NCI-H2196 treated with DMSO at 0.1 percent for 48 hours (cell line): ENCODE measurements at regions not wholly inside any gene's neighbourhood (a gene's known extent, or its start where the extent isn't known, plus 50 kb on each side); places are given as distances from the start of the nearest gene placed in this dataset.

ENCODE experiments used
- DNase-seq: peaks from one replicate; lab custom pipeline; 2025; ENCODE audit not compliant: unreplicated experiment; lab: John Stamatoyannopoulos, UW

- DNase-seq, result no peak
Measured at GRCh38 chr2:118300832-118301231, 212.6 kb downstream of the INSIG2 start.

GRCh38 chr2:118296663-118297062 lies 208.4 kb downstream of the INSIG2 start:
- no peak for DNase-seq

- DNase-seq, result no peak
Measured at GRCh38 chr2:118295592-118296390, 207.5 kb downstream of the INSIG2 start.

GRCh38 chr2:118294063-118294462 lies 205.8 kb downstream of the INSIG2 start:
- no peak for DNase-seq

GRCh38 chr2:118292991-118293390 lies 204.7 kb downstream of the INSIG2 start:
- DNase-seq, result no peak

- no peak for DNase-seq
Measured at GRCh38 chr2:118291251-118291880, 203.1 kb downstream of the INSIG2 start.

GRCh38 chr2:118290411-118291250 lies 202.4 kb downstream of the INSIG2 start:
- DNase-seq, result no peak

GRCh38 chr2:118279005-118279404 lies 190.7 kb downstream of the INSIG2 start:
- DNase-seq, result no peak

GRCh38 chr2:118278046-118278445 lies 189.8 kb downstream of the INSIG2 start:
- DNase-seq, result no peak

- DNase-seq, result no peak
Measured at GRCh38 chr2:118274841-118275510, 186.7 kb downstream of the INSIG2 start.

- DNase-seq, result no peak
Measured at GRCh38 chr2:118272391-118272790, 184.1 kb downstream of the INSIG2 start.

- no peak for DNase-seq
Measured at GRCh38 chr2:118269408-118270051, 181.3 kb downstream of the INSIG2 start.

- no peak for DNase-seq
Measured at GRCh38 chr2:118268268-118268667, 180.0 kb downstream of the INSIG2 start.

GRCh38 chr2:118265873-118266455 lies 177.7 kb downstream of the INSIG2 start:
- DNase-seq, result no peak

- no peak for DNase-seq
Measured at GRCh38 chr2:118264232-118264990, 176.1 kb downstream of the INSIG2 start.

GRCh38 chr2:118257696-118258095 lies 169.4 kb downstream of the INSIG2 start:
- DNase-seq, result no peak

- no peak for DNase-seq
Measured at GRCh38 chr2:118255771-118256372, 167.6 kb downstream of the INSIG2 start.

GRCh38 chr2:118255301-118255700 lies 167.0 kb downstream of the INSIG2 start:
- DNase-seq, result no peak

GRCh38 chr2:118254116-118254515 lies 165.8 kb downstream of the INSIG2 start:
- no peak for DNase-seq
